ENCODE measurements at regions not wholly inside any gene's neighbourhood (a gene's known extent, or its start where the extent isn't known, plus 50 kb on each side); places are given as distances from the start of the nearest gene placed in this dataset.

DNA sequence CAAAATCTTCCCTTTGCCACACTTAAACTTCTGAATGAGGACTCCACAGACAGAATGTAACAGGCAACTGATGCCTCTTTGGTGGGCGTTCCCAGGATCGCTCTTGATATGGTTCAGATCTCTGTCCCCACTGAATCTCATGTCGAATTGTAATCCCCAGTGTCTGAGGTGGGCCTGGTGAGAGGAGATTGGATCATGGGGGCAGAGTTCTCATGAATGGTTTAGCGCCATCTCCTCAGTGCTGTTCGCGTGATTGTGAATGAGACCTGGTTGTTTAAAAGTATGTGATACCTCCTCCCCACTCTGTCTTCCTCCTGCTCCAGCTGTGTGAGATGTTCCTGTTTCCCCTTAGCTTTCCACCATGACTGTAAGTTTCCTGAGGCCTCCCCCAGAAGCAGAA lies 111.1 kb upstream of the SLC66A3 start:
- DNase-seq (ENCODE audit: low read depth in 2 of 2) = no peak

DNA sequence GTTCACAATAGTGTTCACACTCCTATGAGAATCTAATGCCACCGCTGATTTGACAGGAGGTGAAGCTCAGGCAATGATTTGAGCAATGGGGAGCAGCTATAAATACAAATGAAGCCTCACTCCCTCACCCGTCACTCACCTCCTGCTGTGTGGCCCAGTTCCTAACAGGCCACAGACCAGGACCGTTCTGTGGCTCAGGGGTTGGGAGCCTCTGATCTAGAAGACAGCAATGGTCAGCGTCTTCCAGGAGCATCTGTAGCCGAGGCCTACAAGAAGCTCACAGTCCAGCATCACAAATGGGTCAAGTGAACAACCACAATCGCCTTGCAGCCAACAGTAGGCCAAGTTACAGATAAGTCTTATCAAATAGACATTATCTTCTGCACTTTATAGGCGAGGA lies 110.0 kb upstream of the SLC66A3 start:
- DNase-seq (ENCODE audit: low read depth in 2 of 2) = no peak

DNA sequence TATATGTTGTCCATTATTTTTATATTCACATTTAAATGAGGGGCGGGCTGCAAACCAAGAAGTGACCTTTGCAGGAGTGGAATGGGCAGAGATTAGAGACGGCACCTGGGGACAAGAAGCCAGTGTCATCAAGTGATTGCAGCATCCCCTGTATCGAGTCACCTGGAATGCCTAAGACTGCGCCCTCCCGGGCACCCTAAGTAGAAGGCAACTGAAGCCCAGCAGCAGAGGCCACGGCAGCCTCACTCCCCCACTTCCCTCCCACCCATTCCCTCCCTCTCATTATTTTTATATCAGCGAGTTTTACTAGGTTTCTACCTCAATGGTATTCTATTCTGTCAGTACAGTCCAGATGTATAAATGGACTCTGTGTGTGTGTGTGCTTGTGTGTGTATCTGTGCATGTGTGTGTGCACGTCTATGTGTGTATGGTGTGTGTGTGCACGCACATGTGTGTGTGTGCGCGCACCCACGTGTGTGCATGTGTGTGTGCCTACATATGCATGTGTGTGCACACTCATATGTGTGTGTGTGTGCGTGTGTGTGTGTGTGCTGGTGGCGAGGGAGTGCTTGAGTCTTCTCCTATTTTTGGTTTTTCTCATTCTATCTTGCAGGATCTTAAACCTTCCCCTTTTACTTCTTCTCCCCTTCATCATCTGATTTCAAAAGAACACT lies 106.8 kb upstream of the SLC66A3 start:
- no peak for DNase-seq (ENCODE audit: low read depth in 2 of 2)

- no peak for DNase-seq (ENCODE audit: low read depth in 2 of 2)
These were observed 104.7 kb upstream of the SLC66A3 start for GRCh38 chr2:11050565-11050964.

- DNase-seq (ENCODE audit: low read depth in 2 of 2) = no peak
These were observed 104.0 kb upstream of the SLC66A3 start for GRCh38 chr2:11051280-11051679.

DNA sequence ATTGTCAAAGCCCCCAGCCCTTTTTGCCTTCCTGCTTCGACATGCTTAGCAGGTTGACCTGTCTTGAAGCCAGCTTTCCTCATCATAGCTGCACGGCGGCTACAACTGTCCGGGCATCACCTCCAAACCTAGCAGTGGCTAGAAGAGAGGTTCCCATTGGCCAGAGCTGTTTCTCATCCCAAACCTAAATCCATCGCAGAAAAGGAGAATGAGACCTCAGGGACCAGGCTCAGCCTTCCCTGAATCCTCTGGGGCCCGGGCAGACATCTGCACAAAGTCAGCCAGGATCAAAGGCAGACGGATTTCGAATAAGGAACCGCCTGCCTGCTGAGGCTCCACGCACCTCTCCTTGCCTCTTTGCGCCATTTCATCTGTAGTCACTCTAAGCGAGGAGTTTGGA lies 101.7 kb upstream of the SLC66A3 start:
- DNase-seq (ENCODE audit: low read depth in 2 of 2) = no peak

DNA sequence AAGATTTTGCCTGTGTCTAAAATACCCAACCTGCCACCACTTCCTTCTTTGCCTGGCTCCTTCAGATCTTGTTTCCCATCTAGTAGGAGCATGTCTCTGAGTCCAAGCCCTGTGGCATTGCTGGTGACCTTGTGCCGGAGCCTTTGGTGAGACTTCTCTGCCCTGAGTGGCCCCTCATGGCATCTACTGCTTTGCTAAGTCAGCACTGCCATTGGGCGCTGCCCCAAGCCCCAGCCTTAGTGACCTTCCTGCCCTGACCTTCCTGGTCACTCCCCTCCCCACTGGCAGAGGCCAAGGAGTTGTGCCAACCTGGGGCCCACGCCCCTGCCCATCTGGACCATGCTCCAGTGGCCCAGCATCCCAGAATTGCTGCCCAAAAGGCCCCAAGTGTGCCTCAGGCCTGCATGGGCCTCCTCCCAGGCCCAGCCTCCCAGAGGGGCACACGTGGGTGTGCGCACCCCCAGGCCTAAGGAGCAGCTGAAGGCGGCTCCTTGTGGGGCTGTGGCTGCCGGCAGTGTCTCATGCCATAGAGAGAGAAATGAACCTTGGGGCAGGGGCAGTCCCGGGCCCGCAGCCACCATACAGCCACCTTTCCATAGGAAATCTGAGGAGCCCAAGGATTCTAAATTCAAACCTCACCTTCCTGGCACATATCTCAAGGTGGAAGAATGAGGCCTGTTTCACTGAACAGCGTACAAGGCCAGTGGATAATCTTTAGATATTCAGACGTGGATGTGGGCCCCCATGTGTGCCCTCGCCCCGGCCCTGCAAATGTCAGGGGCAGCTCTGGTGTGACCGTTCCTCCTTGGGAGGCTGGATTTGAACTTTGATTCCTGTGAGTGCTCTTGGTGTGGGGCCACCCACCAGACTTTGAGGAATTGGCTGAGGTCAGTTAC lies 100.2 kb upstream of the SLC66A3 start:
- DNase-seq (ENCODE audit: low read depth in 2 of 2) = no peak

- no peak for DNase-seq (ENCODE audit: low read depth in 2 of 2)
These were observed 99.5 kb upstream of the SLC66A3 start for GRCh38 chr2:11055679-11056215.

DNA sequence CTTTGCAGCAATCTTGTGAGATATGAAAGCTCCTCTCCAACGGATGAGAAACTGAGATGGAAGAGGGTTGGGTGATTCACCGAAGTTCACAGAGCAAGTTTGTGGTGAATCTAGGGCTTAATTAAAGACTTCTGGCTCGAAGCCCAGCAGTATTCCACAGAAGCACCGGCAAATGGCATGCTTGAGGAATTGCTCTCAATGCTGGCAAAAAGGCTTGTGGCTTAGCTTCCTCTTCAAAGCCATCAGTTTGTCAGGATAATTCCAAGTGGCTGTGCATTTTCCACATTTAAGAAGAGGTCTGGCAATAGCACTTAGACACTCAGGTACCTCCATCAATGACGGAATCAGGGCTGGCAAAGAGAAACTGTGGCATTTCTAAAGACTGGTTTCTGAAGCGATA lies 98.7 kb upstream of the SLC66A3 start:
- no peak for DNase-seq (ENCODE audit: low read depth in 2 of 2)

- DNase-seq (ENCODE audit: low read depth in 2 of 2) = no peak
These were observed 98.2 kb upstream of the SLC66A3 start for GRCh38 chr2:11057031-11057430.

- no peak for DNase-seq (ENCODE audit: low read depth in 2 of 2)
These were observed 97.1 kb upstream of the SLC66A3 start for GRCh38 chr2:11058129-11058528.

DNA sequence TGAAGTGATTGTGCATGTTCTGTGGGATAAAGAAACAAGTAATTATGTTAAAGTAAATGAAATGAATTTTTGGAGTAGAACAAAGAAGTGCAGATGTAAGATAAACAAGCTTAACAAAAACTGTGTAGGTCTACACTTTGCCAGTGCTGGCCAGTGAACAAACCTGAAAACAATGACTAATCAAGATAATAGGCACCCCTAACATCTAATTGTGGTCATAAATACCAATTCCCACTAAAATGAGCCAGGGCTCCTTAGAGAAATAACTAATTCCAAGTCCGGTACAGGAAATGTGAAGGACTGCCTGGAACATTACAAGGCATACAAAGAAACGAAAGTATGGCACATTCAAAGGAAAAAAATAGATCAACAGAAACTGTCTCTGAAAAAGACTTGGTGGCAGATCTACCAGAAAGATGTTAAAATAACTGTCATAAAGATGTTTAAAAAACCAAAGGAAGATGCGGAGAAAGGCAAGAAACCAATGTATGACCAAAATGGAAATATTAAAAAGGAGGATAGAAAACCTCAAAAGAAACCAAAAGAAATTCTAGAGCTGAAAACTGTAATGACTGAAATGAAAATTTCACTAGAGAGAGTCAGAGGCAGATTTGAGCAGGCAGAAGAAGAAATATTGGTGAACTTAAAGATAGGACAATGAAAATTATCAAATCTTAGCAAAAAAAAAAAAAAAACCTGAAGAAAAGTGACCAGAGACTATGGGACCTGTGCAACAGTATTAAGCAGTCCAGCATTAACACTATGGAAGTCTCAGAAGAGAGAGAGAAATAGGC lies 94.7 kb upstream of the SLC66A3 start:
- DNase-seq (ENCODE audit: low read depth in 2 of 2) = no peak

DNA sequence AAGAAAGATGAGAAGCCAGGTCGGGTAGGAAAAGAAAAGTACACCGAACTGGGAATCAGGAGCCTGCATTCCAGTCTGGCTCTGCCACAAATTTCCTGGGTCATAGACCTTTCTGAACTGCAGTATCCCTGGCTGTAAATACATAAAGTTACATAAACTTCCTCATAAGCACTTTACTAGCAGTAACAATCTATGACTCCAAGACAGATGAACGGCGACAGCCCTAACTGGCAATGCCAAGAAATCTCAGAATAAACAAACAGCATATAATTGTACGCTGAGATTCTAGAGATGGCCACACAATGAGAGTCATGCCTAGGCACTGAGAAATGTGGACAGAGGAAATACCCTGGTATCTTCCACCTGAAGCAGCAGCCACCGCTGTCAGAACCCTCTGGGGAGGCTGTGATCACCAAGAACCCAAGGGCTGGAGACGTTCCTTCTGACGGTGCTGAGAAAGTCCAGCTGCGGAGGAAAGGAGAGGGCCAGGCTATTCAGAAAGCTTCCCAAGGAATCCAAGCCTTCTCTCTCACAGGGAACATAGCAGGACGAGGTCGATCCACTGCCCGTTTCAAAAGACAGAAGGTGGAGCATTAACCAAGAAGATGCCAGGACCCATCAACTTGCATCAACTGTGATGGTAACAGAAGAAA lies 89.3 kb upstream of the SLC66A3 start:
- DNase-seq (ENCODE audit: low read depth in 2 of 2) = no peak

- no peak for DNase-seq (ENCODE audit: low read depth in 2 of 2)
These were observed 87.8 kb upstream of the SLC66A3 start for GRCh38 chr2:11067221-11068078.

DNA sequence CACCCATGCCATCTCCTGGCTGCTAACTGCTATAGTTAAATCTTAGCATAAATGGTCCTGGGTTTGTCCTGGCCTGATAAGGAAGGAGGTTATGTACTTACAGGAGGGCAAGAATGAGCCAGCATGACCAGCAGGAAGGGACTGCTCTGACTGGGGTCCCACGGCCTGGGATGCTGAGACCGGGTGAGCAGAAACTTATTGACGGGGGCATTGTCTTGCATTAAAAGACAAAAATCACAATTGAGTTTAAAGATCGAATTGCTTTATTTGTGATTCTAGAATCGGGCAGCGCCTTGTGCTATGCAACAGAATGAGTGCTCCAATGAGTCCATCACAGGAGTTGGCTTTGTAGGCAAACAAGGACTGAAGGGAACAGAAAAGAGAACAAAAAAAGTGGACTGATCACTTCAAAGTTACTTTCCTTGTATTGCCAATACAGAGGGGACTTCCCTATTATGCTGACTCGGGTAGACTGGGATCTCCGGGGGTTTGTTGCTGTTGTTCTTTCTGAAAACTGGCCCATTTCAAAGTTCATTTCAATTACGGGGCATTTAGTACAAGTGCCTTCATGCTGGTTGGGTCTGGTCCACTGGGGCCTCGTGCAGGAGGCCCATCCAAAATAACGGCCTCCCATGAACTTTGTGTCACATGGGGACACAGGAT lies 87.1 kb upstream of the SLC66A3 start:
- DNase-seq (ENCODE audit: low read depth in 2 of 2) = no peak

- no peak for DNase-seq (ENCODE audit: low read depth in 2 of 2)
These were observed 86.3 kb upstream of the SLC66A3 start for GRCh38 chr2:11068856-11069526.

DNA sequence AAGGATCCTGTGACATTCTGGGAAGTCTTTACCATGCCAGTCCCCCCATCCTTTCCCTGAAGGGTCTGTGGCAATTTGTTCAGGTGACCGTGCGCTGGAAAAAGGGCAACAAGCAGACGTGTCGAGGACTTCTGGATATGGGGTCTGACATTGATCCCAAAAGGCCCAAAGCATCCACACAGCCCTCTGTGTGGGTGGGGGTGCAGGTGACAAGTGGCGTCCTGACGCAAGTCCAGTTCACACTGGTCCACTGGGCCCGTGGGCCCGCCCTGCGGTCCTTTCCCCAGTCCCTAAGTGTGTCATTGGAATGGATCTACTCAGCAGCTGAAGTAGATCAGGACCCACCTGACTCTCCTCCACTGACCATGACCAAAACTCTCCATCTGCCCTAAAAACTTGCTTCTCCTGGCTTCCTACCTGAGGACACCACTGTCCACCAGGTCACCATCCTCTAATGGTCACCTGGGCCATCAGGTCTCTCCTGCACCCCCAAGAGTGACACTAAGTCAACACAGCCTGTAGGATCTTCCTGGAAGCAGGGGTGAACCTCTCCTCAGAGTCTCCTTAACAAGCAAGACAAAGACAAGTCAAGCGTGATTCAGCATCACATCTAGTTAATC lies 85.6 kb upstream of the SLC66A3 start:
- DNase-seq (ENCODE audit: low read depth in 2 of 2) = no peak

DNA sequence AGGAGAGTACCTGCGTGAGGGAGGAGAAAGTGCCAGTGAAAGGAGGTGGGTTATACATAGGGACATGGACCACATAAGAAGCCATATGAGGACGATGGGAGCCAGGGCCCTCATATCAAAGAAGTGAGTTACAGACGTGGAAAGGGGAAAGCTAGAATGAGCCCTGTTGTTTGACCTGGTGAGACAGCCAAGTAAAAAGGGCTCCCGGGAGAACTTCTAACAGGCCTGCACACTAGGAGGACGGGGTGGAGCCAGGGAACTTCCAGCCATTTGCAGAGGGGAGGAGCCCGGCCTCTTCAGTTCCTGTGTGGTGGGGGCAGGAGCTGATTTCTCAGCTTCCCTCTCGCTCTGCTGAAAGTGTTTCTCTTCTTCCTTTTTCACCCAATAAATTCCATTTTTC lies 84.1 kb upstream of the SLC66A3 start:
- peak in 1 of 2 donors; percentile 11 for DNase-seq (ENCODE audit: low read depth in 2 of 2)

DNA sequence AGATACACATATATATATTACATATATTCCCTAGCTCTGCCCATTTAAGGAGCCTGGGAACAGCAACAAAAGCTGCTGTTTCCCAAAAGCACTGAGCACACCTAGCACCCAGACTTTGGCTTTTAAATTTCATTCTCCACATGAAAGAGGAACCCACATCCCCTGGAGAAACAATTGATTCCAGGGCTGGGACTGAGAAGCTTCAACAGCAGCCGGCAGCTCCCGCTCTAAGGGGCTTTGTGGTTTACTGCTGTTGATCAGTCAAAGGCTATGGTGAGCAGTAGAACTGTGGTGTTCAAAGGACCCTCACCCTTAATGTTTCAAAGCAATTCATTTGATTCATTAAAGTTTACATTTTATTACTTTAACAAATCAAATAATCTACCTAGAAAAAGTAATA lies 83.3 kb upstream of the SLC66A3 start:
- no peak for DNase-seq (ENCODE audit: low read depth in 2 of 2)
